ENCODE measurements at regions not wholly inside any gene's neighbourhood (a gene's known extent, or its start where the extent isn't known, plus 50 kb on each side); places are given as distances from the start of the nearest gene placed in this dataset.

DNA sequence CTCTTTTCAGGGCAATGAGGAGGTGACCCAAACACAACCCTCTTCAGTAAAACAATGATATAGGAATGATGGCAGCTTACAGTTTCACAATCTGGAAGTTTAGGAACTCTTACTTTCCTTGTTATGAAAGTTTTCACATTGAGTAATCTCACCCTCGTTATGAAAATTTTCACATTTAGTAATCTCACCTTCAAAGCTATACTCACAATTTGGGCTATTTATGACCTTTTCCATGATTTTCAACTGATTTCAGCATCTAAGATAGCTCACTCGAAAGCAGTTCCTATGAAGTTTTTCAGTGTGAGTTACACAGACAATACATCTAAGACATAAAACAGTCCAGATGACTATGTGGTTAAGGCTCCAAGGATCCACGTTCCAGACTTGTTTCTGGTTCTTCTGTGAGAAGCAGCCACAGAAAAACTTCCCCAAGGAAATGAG, 57.1 kb downstream of the FOXD1 start:
- no peak overlapping the region for H3K4me3 Mint-ChIP-seq (ENCODE audit: unreplicated experiment)
- TF ChIP-seq CTCF (IDR thresholded peaks at IDR 0.05; ENCODE audit: unreplicated experiment), result no peak
- POLR2A ChIA-PET, result interaction anchor here (0.8 kb wide), 1 partner anchor 30 kb away, joined by 5 read pairs; no protein-coding TSS in a partner anchor

DNA sequence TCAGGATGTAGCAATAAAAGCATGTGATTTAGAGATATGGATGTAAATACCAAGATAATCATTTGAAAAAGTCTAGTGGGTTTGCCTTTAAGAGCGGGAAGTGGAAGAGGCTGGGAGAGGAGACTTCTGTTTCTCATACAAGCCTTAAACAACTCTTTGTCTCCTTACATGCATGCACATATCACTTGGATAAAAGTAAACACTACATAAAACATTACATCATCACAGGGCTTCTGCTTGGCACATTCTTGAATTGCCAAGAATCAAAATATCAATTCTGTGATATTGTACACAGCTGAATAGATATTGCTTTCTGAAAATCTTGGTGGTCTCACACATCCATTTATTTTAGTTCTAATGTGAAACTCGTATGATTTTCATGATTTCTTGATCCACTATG, 57.6 kb downstream of the FOXD1 start:
- intact Hi-C loops (cut with micrococcal nuclease), result no loop called here
- ChIA-PET CTCF (no interaction called here), POLR2A (interaction anchor here (0.6 to 0.8 kb wide), 2 partner anchors 7 to 31 kb away, joined by 3 to 5 read pairs; no protein-coding TSS in a partner anchor)
- no peak for TF ChIP-seq CTCF (IDR thresholded peaks at IDR 0.05; ENCODE audit: unreplicated experiment)
- Mint-ChIP-seq H3K9me3 (ENCODE audit: unreplicated experiment) (no peaks in the 10 kb centered on the region), H3K27me3 (ENCODE audit: insufficient read depth, unreplicated experiment) (no peaks in the 10 kb centered on the region), H3K4me3 (ENCODE audit: unreplicated experiment) (no peak overlapping the region), H3K36me3 (ENCODE audit: insufficient read depth, unreplicated experiment) (peaks cover 5% of the 10 kb centered on the region), H3K4me1 (ENCODE audit: insufficient read depth, unreplicated experiment) (peaks cover 25% of the 10 kb centered on the region), H3K27ac (ENCODE audit: low read depth, unreplicated experiment) (peak overlapping the region; percentile 63)
- no TSS peak for BruUV-seq (replicated peaks)
- DNase-seq (ENCODE audit: unreplicated experiment), result no peak

More for the DNA sequence above, 57.1 kb downstream of the FOXD1 start:
- peak; percentile 50 for DNase-seq (ENCODE audit: unreplicated experiment)
- intact Hi-C loops (cut with micrococcal nuclease), result no loop called here
- Mint-ChIP-seq H3K36me3 (ENCODE audit: insufficient read depth, unreplicated experiment) (peaks cover 5% of the 10 kb centered on the region), H3K27me3 (ENCODE audit: insufficient read depth, unreplicated experiment) (no peaks in the 10 kb centered on the region), H3K9me3 (ENCODE audit: unreplicated experiment) (no peaks in the 10 kb centered on the region), H3K4me1 (ENCODE audit: insufficient read depth, unreplicated experiment) (peaks cover 25% of the 10 kb centered on the region), H3K27ac (ENCODE audit: low read depth, unreplicated experiment) (peak overlapping the region; percentile 63)
- no TSS peak for BruUV-seq (replicated peaks)
- CTCF ChIA-PET, result interaction anchor here (0.6 kb wide), 1 partner anchor 93 kb away, joined by 4 read pairs; no protein-coding TSS in a partner anchor

DNA sequence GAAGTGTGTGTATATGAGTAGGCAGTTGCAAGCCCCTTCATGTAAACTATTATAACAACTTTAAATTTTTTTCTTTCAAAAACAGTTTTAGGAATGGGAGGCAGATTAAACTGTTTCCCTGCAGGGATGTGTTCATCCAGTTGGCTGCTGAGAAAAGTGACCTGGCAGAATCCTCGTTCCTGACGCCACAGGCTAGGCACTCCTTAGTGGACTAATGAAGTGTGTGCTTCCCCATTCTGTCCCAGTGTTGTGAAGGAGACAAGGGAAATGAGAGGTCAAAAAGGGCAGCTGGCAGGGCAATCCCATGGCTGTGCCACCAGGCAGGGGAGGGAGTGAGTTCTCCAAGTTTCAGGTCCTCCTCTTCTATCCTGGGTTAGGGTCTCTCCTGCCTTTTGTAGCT, 59.8 kb downstream of the FOXD1 start:
- BruUV-seq (replicated peaks), result no TSS peak
- H3K36me3 Mint-ChIP-seq (ENCODE audit: insufficient read depth, unreplicated experiment), result peaks cover 5% of the 10 kb centered on the region
- peaks cover 10% of the 10 kb centered on the region for H3K9me3 Mint-ChIP-seq (ENCODE audit: unreplicated experiment)
- CTCF ChIA-PET, result no interaction called here
- intact Hi-C loops (cut with micrococcal nuclease), result no loop called here
- no peak for TF ChIP-seq CTCF (IDR thresholded peaks at IDR 0.05; ENCODE audit: unreplicated experiment)
- H3K27me3 Mint-ChIP-seq (ENCODE audit: insufficient read depth, unreplicated experiment), result no peaks in the 10 kb centered on the region
- no peak overlapping the region for H3K27ac Mint-ChIP-seq (ENCODE audit: low read depth, unreplicated experiment)
- H3K4me3 Mint-ChIP-seq (ENCODE audit: unreplicated experiment), result no peak overlapping the region
- H3K4me1 Mint-ChIP-seq (ENCODE audit: insufficient read depth, unreplicated experiment), result peaks cover 19% of the 10 kb centered on the region
- POLR2A ChIA-PET, result no interaction called here
- DNase-seq (ENCODE audit: unreplicated experiment), result no peak

DNA sequence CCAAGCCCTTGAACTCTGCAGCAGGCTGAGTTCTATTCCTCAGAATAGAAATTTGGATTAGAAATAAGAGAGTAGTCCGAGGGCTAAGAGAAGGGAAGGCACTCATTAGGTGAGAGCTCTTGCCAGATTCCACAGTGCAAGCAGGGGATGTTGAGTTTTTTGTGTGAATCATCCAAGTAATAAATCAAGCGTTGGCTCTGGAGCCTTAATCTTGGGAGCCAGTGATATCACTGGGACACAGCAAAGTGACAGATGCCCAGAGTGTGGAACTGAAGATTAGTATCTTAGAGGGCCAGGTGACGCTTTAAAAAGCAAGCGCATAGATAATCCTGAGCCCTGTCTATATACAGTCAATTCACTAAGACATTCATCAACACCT, 60.3 kb downstream of the FOXD1 start:
- Mint-ChIP-seq H3K27me3 (ENCODE audit: insufficient read depth, unreplicated experiment) (no peaks in the 10 kb centered on the region), H3K4me3 (ENCODE audit: unreplicated experiment) (no peak overlapping the region), H3K36me3 (ENCODE audit: insufficient read depth, unreplicated experiment) (peaks cover 5% of the 10 kb centered on the region), H3K27ac (ENCODE audit: low read depth, unreplicated experiment) (no peak overlapping the region), H3K9me3 (ENCODE audit: unreplicated experiment) (peaks cover 12% of the 10 kb centered on the region), H3K4me1 (ENCODE audit: insufficient read depth, unreplicated experiment) (peaks cover 19% of the 10 kb centered on the region)
- POLR2A ChIA-PET, result no interaction called here
- DNase-seq (ENCODE audit: unreplicated experiment), result no peak
- BruUV-seq (replicated peaks), result no TSS peak
- intact Hi-C loops (cut with micrococcal nuclease), result no loop called here
- CTCF ChIA-PET, result no interaction called here
- TF ChIP-seq CTCF (IDR thresholded peaks at IDR 0.05; ENCODE audit: unreplicated experiment), result no peak
